Neuronal stem cell (in vitro differentiated cells): ENCODE measurements at regions not wholly inside any gene's neighbourhood (a gene's known extent, or its start where the extent isn't known, plus 50 kb on each side); places are given as distances from the start of the nearest gene placed in this dataset.

Experiments used
- DNase-seq: peaks from one replicate; pipeline ENCODE4 v3.0.0-alpha.2; 2013; ENCODE audit warnings: low spot score
- H2AFZ ChIP-seq: one replicate; pipeline ENCODE4 v1.6.1; 2013; ENCODE audit warnings: mild to moderate bottlenecking, low read length, inconsistent platforms
- H2AK5ac ChIP-seq: 2 replicates; pipeline ENCODE4 v1.6.1; 2013; ENCODE audit warnings: low read depth, mild to moderate bottlenecking, inconsistent platforms, low read length, moderate library complexity, mixed read lengths
- H2BK120ac ChIP-seq: 2 replicates; pipeline ENCODE4 v1.6.1; 2013; ENCODE audit warnings: low read depth, mild to moderate bottlenecking, inconsistent platforms, low read length, moderate library complexity, mixed read lengths
- H2BK12ac ChIP-seq: one replicate; pipeline ENCODE4 v1.6.1; 2013; ENCODE audit warnings: low read length, inconsistent platforms
- H2BK15ac ChIP-seq: 2 replicates; pipeline ENCODE4 v1.6.1; 2013; ENCODE audit warnings: mild to moderate bottlenecking, low read length, inconsistent platforms, mixed read lengths
- H2BK5ac ChIP-seq: one replicate; pipeline ENCODE4 v1.6.1; 2013; ENCODE audit warnings: inconsistent platforms, mild to moderate bottlenecking, low read length, moderate library complexity
- H3K14ac ChIP-seq: one replicate; pipeline ENCODE4 v1.6.1; 2013; ENCODE audit warnings: low read length, inconsistent platforms
- H3K18ac ChIP-seq: 2 replicates; pipeline ENCODE4 v1.6.1; 2013; ENCODE audit warnings: low read length, inconsistent platforms
- H3K23ac ChIP-seq: 2 replicates; pipeline ENCODE4 v1.6.1; 2013; ENCODE audit warnings: low read depth, mild to moderate bottlenecking, mixed read lengths, low read length, inconsistent platforms; ENCODE audit not compliant: poor library complexity
- H3K27ac ChIP-seq: replicated peaks from 3 replicates; pipeline ENCODE4 v1.5.1; 2013; ENCODE audit warnings: low read length, inconsistent platforms
- H3K27me3 ChIP-seq, 3 experiments: 2 replicates each; pipeline ENCODE4 v1.6.1; 2013; ENCODE audit warnings: low read length in 3 of 3, mild to moderate bottlenecking in 2 of 3, inconsistent platforms in 1 of 3, low read depth in 1 of 3, mixed read lengths in 1 of 3, moderate library complexity in 1 of 3; ENCODE audit not compliant: control insufficient read depth in 3 of 3, insufficient read depth in 3 of 3
- H3K36me3 ChIP-seq, 2 donors: replicated peaks in 1 of 2; 2 replicates each; pipeline ENCODE4 v1.6.1; 2013; ENCODE audit warnings: low read length in 2 of 2; ENCODE audit not compliant: control insufficient read depth in 2 of 2, insufficient read depth in 2 of 2
- H3K4ac ChIP-seq: 2 replicates; pipeline ENCODE4 v1.6.1; 2013; ENCODE audit warnings: inconsistent platforms, mild to moderate bottlenecking, low read length, moderate library complexity
- H3K4me1 ChIP-seq, 2 donors: 1 replicate in 1 of 2; 2 replicates in 1 of 2; pipeline ENCODE4 v1.6.1; 2013; ENCODE audit warnings: low read length in 2 of 2, low read depth in 1 of 2; ENCODE audit not compliant: control insufficient read depth in 2 of 2, insufficient read depth in 1 of 2
- H3K4me2 ChIP-seq: one replicate; pipeline ENCODE4 v1.6.1; 2013; ENCODE audit warnings: mild to moderate bottlenecking, low read length, inconsistent platforms; ENCODE audit not compliant: insufficient read depth, poor library complexity, severe bottlenecking
- H3K4me3 ChIP-seq, 2 donors: 2 replicates each; pipeline ENCODE4 v1.5.1; 2013; ENCODE audit warnings: low read length in 2 of 2, mild to moderate bottlenecking in 2 of 2, inconsistent platforms in 1 of 2, moderate library complexity in 1 of 2
- H3K79me1 ChIP-seq: one replicate; pipeline ENCODE4 v1.6.1; 2013; ENCODE audit warnings: low read depth, mild to moderate bottlenecking, inconsistent platforms, low read length, moderate library complexity
- H3K9ac ChIP-seq: one replicate; pipeline ENCODE4 v1.6.1; 2013; ENCODE audit warnings: mild to moderate bottlenecking, low read depth, low read length, inconsistent platforms; ENCODE audit not compliant: poor library complexity
- H3K9me3 ChIP-seq, 2 donors: replicated peaks in 1 of 2; 2 replicates each; pipeline versions ENCODE3 to v1.6.1; 2013; ENCODE audit warnings: low read length in 2 of 2, mild to moderate bottlenecking in 2 of 2, inconsistent platforms in 1 of 2, low read depth in 1 of 2, mixed read lengths in 1 of 2, moderate library complexity in 1 of 2; ENCODE audit not compliant: control insufficient read depth in 2 of 2, insufficient read depth in 1 of 2
- H4K8ac ChIP-seq: one replicate; pipeline ENCODE4 v1.6.1; 2013; ENCODE audit warnings: low read depth, mild to moderate bottlenecking, inconsistent platforms, low read length, moderate library complexity
- H4K91ac ChIP-seq: one replicate; pipeline ENCODE4 v1.6.1; 2013; ENCODE audit warnings: low read length, low read depth, mild to moderate bottlenecking, inconsistent platforms; ENCODE audit not compliant: poor library complexity
- WGBS, 2 donors: extraction: QIAGEN DNeasy Blood & Tissue Kit; methylation state at CpG; one replicate each; pipeline ENCODE4 v1.1.7; 2013; ENCODE audit warnings: missing lambda C conversion rate in 2 of 2, mixed read lengths in 1 of 2; ENCODE audit not compliant: insufficient read length in 2 of 2, insufficient replicate concordance in 1 of 2; ENCODE audit errors: extremely low coverage in 2 of 2; 5-methylcytosine and 5-hydroxymethylcytosine counted together

GRCh38 chr6:79335133-79335674 is 100.7 kb upstream of the HMGN3 start:
- no peak overlapping the region for H3K9ac ChIP-seq
- H4K8ac ChIP-seq = no peak overlapping the region
- no CpG with 5 or more reads among the region's 2 CpGs for WGBS, 2 donors
- H3K4ac ChIP-seq = no peak overlapping the region
- no peaks in the 10 kb centered on the region for H3K79me1 ChIP-seq
- no peak overlapping the region for H3K4me3 ChIP-seq
- no peaks in the 10 kb centered on the region for H3K36me3 ChIP-seq
- H2BK120ac ChIP-seq = no peak overlapping the region
- no peak overlapping the region for H2BK15ac ChIP-seq
- DNase-seq = no peak
- no peak overlapping the region for H3K14ac ChIP-seq
- H3K27ac ChIP-seq = no peak overlapping the region
- H3K4me2 ChIP-seq = no peak overlapping the region
- H2AK5ac ChIP-seq = no peak overlapping the region
- no peaks in the 10 kb centered on the region for H3K27me3 ChIP-seq
- H3K18ac ChIP-seq = no peak overlapping the region
- no peak overlapping the region for H3K23ac ChIP-seq
- H2AFZ ChIP-seq = no peak overlapping the region
- no peaks in the 10 kb centered on the region for H3K9me3 ChIP-seq
- H3K4me1 ChIP-seq = no peaks in the 10 kb centered on the region
- H2BK12ac ChIP-seq = no peak overlapping the region
- H2BK5ac ChIP-seq = no peak overlapping the region
- H4K91ac ChIP-seq = no peak overlapping the region

DNA sequence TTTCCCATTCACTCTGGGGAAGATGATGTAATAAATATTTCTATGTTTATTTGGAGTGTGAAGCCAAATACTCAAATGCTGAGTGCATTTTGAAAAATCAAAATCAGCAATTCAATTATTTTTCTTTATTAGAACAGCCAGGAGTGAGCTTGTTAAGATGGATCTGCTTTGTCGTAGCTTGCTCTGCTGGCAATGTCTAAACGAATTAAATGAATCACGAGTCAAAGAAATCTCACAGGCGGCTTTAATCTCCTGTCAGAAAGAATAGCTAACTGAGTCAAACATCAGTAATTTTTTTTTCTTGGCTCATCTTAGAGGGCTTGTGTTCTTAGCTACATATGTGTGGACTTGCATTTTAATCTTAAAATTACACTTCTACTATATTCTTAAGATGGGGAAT is 100.2 kb upstream of the HMGN3 start:
- no peak overlapping the region for H3K23ac ChIP-seq
- no peak overlapping the region for H2BK15ac ChIP-seq
- no peak overlapping the region for H2AFZ ChIP-seq
- no peak overlapping the region for H3K9ac ChIP-seq
- no peak overlapping the region for H2BK12ac ChIP-seq
- no peak overlapping the region for H3K4me3 ChIP-seq
- no peaks in the 10 kb centered on the region for H3K27me3 ChIP-seq
- no peak for DNase-seq
- no peaks in the 10 kb centered on the region for H3K36me3 ChIP-seq
- H3K14ac ChIP-seq = no peak overlapping the region
- H3K4me2 ChIP-seq = no peak overlapping the region
- no peak overlapping the region for H4K91ac ChIP-seq
- no peak overlapping the region for H3K4ac ChIP-seq
- no peak overlapping the region for H2BK5ac ChIP-seq
- no peak overlapping the region for H2BK120ac ChIP-seq
- H3K18ac ChIP-seq = no peak overlapping the region
- no peaks in the 10 kb centered on the region for H3K4me1 ChIP-seq
- H3K9me3 ChIP-seq = no peaks in the 10 kb centered on the region
- no peak overlapping the region for H3K27ac ChIP-seq
- H4K8ac ChIP-seq = no peak overlapping the region
- no peak overlapping the region for H2AK5ac ChIP-seq
- H3K79me1 ChIP-seq = no peaks in the 10 kb centered on the region
- no CpG with 5 or more reads among the region's 4 CpGs for WGBS, 2 donors

GRCh38 chr6:79330704-79331103 is 96.2 kb upstream of the HMGN3 start:
- no peak overlapping the region for H2BK5ac ChIP-seq
- H3K18ac ChIP-seq = no peak overlapping the region
- no peak overlapping the region for H4K8ac ChIP-seq
- H3K4me1 ChIP-seq = no peaks in the 10 kb centered on the region
- no peaks in the 10 kb centered on the region for H3K9me3 ChIP-seq
- H3K4ac ChIP-seq = no peak overlapping the region
- H2AFZ ChIP-seq = no peak overlapping the region
- H3K4me3 ChIP-seq = no peak overlapping the region
- no peak overlapping the region for H2BK12ac ChIP-seq
- no peaks in the 10 kb centered on the region for H3K79me1 ChIP-seq
- no peak overlapping the region for H3K23ac ChIP-seq
- WGBS, 2 donors = no CpG with 5 or more reads among the region's 2 CpGs
- no peak overlapping the region for H3K4me2 ChIP-seq
- H4K91ac ChIP-seq = no peak overlapping the region
- no peaks in the 10 kb centered on the region for H3K27me3 ChIP-seq
- no peak overlapping the region for H3K27ac ChIP-seq
- no peak overlapping the region for H2BK120ac ChIP-seq
- no peak overlapping the region for H3K14ac ChIP-seq
- H3K9ac ChIP-seq = no peak overlapping the region
- H2BK15ac ChIP-seq = no peak overlapping the region
- no peaks in the 10 kb centered on the region for H3K36me3 ChIP-seq
- H2AK5ac ChIP-seq = no peak overlapping the region
- no peak for DNase-seq

DNA sequence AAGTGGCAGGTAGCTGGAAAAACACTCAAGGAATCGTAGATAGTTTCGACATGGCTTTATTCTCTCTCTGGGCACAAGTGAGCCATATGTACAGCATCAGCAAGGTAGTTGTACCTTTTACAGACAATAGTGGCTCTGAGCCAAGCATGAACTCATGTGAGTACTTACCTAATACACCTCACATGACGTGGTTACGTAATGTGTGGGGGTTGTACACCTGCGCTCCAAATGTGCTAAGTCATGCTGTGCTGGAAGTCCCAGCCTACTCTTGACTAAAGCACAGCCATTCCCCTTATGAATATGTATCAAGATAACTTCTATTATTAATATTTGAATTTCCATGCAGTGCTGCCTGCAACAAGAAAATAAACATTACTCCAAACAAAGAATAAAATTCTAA is 78.8 kb upstream of the HMGN3 start:
- no peak overlapping the region for H2BK15ac ChIP-seq
- no peak overlapping the region for H3K18ac ChIP-seq
- H3K4me1 ChIP-seq = no peaks in the 10 kb centered on the region
- H2BK120ac ChIP-seq = no peak overlapping the region
- no peak overlapping the region for H3K23ac ChIP-seq
- no peak overlapping the region for H2BK5ac ChIP-seq
- H2BK12ac ChIP-seq = no peak overlapping the region
- H3K27ac ChIP-seq = no peak overlapping the region
- no peak overlapping the region for H3K4ac ChIP-seq
- no peak overlapping the region for H2AFZ ChIP-seq
- peaks cover 0 to 4% (median 0%) of the 10 kb centered on the region in 3 experiments for H3K27me3 ChIP-seq
- H4K91ac ChIP-seq = no peak overlapping the region
- H3K14ac ChIP-seq = no peak overlapping the region
- H2AK5ac ChIP-seq = no peak overlapping the region
- peaks cover 0 to 7% of the 10 kb centered on the region in 2 donors for H3K9me3 ChIP-seq
- H3K4me2 ChIP-seq = no peak overlapping the region
- no peaks in the 10 kb centered on the region for H3K79me1 ChIP-seq
- H4K8ac ChIP-seq = no peak overlapping the region
- no peak overlapping the region for H3K4me3 ChIP-seq
- no peak overlapping the region for H3K9ac ChIP-seq
- no peak for DNase-seq
- WGBS, 2 donors = no CpG with 5 or more reads among the region's 5 CpGs
- H3K36me3 ChIP-seq = no peaks in the 10 kb centered on the region
